SU-DHL-6 (cell line): ENCODE measurements at regions not wholly inside any gene's neighbourhood (a gene's known extent, or its start where the extent isn't known, plus 50 kb on each side); places are given as distances from the start of the nearest gene placed in this dataset.

ENCODE experiments used
- CTCF ChIP-seq: fragments of 200-600 bp; sonication (generic); IDR thresholded peaks from one replicate; pipeline ENCODE4 v1.5.1; 2017; ENCODE audit warnings: antibody characterized with exemption, mild to moderate bottlenecking, low read length, moderate library complexity; ENCODE audit not compliant: insufficient read depth, poor library complexity, severe bottlenecking
- EZH2phosphoT487 ChIP-seq: fragments of 200-600 bp; sonication (generic), shearing (Covaris generic); conservative IDR thresholded peaks from 2 replicates; pipeline ENCODE4 v1.6.1; 2018; ENCODE audit warnings: mild to moderate bottlenecking, antibody characterized with exemption, low read length, moderate library complexity, mixed read lengths

GRCh38 chr4:189547559-189547958 lies 393.1 kb upstream of the FRG1 start:
- TF ChIP-seq CTCF (no peak), EZH2phosphoT487 (no peak)
